ENCODE measurements at regions not wholly inside any gene's neighbourhood (a gene's known extent, or its start where the extent isn't known, plus 50 kb on each side); places are given as distances from the start of the nearest gene placed in this dataset.

DNA sequence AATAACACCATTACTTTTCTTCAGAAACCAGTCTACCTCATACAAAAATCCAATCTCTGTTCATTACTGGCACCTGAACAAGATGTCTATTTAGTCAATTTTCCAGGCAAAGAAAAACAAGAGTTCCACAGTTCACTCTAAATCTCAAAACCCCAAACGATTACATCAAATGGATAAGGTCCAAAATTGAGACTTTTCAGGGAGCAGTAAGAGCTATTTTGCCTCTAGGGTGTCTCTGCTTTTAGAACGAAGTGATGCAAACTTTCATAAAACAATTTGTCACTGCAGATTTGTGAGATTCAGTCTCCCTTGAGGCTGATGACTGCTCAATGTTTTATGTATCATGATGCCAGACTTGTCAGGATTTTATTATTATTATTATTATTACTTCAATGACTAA, 937.0 kb upstream of the PHF14 start:
- TF ChIP-seq, protein P1, sequence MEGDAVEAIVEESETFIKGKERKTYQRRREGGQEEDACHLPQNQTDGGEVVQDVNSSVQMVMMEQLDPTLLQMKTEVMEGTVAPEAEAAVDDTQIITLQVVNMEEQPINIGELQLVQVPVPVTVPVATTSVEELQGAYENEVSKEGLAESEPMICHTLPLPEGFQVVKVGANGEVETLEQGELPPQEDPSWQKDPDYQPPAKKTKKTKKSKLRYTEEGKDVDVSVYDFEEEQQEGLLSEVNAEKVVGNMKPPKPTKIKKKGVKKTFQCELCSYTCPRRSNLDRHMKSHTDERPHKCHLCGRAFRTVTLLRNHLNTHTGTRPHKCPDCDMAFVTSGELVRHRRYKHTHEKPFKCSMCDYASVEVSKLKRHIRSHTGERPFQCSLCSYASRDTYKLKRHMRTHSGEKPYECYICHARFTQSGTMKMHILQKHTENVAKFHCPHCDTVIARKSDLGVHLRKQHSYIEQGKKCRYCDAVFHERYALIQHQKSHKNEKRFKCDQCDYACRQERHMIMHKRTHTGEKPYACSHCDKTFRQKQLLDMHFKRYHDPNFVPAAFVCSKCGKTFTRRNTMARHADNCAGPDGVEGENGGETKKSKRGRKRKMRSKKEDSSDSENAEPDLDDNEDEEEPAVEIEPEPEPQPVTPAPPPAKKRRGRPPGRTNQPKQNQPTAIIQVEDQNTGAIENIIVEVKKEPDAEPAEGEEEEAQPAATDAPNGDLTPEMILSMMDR (IDR thresholded peaks at IDR 0.05; ENCODE audit: insufficient read depth, low read depth, low read length) = no peak
- TF ChIP-seq EZH2 (IDR thresholded peaks at IDR 0.05; ENCODE audit: insufficient read depth, low read length) = no peak

Measured in astrocyte (in vitro differentiated cells and primary cell).